ENCODE measurements at regions not wholly inside any gene's neighbourhood (a gene's known extent, or its start where the extent isn't known, plus 50 kb on each side); places are given as distances from the start of the nearest gene placed in this dataset.
A peak's percentile ranks its signal among the peaks of the same experiment; 100 is the strongest.

GRCh38 chr6:44712353-44713111 lies 325.0 kb downstream of the CDC5L start:
- ATAC-seq (no peak), DNase-seq (ENCODE audit: low spot score) (no peak)
- Mint-ChIP-seq H3K4me1 (peaks cover 7% of the 10 kb centered on the region), H3K27ac (no peak overlapping the region), H3K9me3 (peaks cover 8% of the 10 kb centered on the region), H3K27me3 (ENCODE audit: low read depth) (no peaks in the 10 kb centered on the region; the same call in 1 of the 2 replicates), H3K36me3 (no peaks in the 10 kb centered on the region), H3K4me3 (no peak overlapping the region)
- ChIA-PET CTCF (no interaction called here), POLR2A (no interaction called here)
- 0 out of 2 replicates have a peak, but pooled peaks have one; percentile 13 for TF ChIP-seq ZNF263 (CRISPR knock-in tag; IDR thresholded peaks at IDR 0.05; ENCODE audit: low read depth)
- TF ChIP-seq ZNF219 (CRISPR knock-in tag; IDR thresholded peaks at IDR 0.05; ENCODE audit: borderline replicate concordance): no peak

DNA sequence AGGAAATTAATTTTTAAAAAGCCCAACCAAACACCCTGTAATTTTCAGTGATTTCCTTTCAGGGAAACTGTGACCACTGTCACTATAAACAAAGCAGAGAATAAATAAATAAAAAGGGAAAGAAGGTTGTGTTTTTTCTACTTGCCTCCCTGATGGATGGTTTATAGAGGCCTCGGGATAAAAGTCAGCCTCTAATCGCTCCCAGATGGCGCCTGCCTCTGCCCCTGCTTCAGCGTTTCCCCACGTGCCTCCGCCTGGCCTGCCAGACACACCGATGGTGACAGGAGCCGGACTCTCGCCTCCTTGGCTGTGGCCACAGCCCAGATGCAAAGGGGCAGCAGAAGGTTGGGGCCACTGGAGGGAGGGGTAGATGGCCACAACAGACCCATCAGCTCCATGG lies 327.7 kb downstream of the CDC5L start:
- peaks cover 7% of the 10 kb centered on the region for H3K4me1 Mint-ChIP-seq
- no peaks in the 10 kb centered on the region for H3K36me3 Mint-ChIP-seq
- ATAC-seq: no peak
- ChIA-PET CTCF (interaction anchor here (1.1 kb wide), 1 partner anchor 76 kb away, joined by 3 read pairs; no protein-coding TSS in a partner anchor), POLR2A (no interaction called here)
- H3K27me3 Mint-ChIP-seq (ENCODE audit: low read depth): peaks cover 2% of the 10 kb centered on the region; the same call in 1 of the 2 replicates
- TF ChIP-seq JUN (CRISPR knock-in tag; IDR thresholded peaks at IDR 0.05): no peak
- no peak for TF ChIP-seq EMX1 (CRISPR knock-in tag; IDR thresholded peaks at IDR 0.05)
- TF ChIP-seq ZNF317 (CRISPR knock-in tag; IDR thresholded peaks at IDR 0.05; ENCODE audit: borderline replicate concordance, low read depth): no peak
- TF ChIP-seq, protein P1, sequence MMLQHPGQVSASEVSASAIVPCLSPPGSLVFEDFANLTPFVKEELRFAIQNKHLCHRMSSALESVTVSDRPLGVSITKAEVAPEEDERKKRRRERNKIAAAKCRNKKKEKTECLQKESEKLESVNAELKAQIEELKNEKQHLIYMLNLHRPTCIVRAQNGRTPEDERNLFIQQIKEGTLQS (CRISPR knock-in tag; conservative IDR thresholded peaks at IDR 0.05): no peak
- TF ChIP-seq NFYB (CRISPR knock-in tag; conservative IDR thresholded peaks at IDR 0.05; ENCODE audit: low read depth): no peak
- TF ChIP-seq ETV6 (CRISPR knock-in tag; IDR thresholded peaks at IDR 0.05): no peak
- TF ChIP-seq ZBTB43 (CRISPR knock-in tag; IDR thresholded peaks at IDR 0.05): no peak
- TF ChIP-seq MLX (CRISPR knock-in tag; IDR thresholded peaks at IDR 0.05): no peak
- TF ChIP-seq, protein P2, sequence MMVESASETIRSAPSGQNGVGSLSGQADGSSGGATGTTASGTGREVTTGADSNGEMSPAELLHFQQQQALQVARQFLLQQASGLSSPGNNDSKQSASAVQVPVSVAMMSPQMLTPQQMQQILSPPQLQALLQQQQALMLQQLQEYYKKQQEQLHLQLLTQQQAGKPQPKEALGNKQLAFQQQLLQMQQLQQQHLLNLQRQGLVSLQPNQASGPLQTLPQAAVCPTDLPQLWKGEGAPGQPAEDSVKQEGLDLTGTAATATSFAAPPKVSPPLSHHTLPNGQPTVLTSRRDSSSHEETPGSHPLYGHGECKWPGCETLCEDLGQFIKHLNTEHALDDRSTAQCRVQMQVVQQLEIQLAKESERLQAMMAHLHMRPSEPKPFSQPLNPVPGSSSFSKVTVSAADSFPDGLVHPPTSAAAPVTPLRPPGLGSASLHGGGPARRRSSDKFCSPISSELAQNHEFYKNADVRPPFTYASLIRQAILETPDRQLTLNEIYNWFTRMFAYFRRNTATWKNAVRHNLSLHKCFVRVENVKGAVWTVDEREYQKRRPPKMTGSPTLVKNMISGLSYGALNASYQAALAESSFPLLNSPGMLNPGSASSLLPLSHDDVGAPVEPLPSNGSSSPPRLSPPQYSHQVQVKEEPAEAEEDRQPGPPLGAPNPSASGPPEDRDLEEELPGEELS (CRISPR knock-in tag; IDR thresholded peaks at IDR 0.05): no peak
- no peak for TF ChIP-seq ZNF263 (CRISPR knock-in tag; IDR thresholded peaks at IDR 0.05; ENCODE audit: low read depth)
- no peak for TF ChIP-seq FOXP1 (CRISPR knock-in tag; IDR thresholded peaks at IDR 0.05; ENCODE audit: borderline replicate concordance)
- no peak for TF ChIP-seq CREB1 (CRISPR knock-in tag; IDR thresholded peaks at IDR 0.05)
- no peak for TF ChIP-seq ESRRA (CRISPR knock-in tag; IDR thresholded peaks at IDR 0.05; ENCODE audit: borderline replicate concordance)
- TF ChIP-seq ZNF219 (CRISPR knock-in tag; IDR thresholded peaks at IDR 0.05; ENCODE audit: borderline replicate concordance): no peak
- no peak for TF ChIP-seq OVOL2 (CRISPR knock-in tag; IDR thresholded peaks at IDR 0.05; ENCODE audit: borderline replicate concordance)
- TF ChIP-seq SMAD3 (CRISPR knock-in tag; IDR thresholded peaks at IDR 0.05; ENCODE audit: borderline replicate concordance): no peak
- TF ChIP-seq, protein P3, sequence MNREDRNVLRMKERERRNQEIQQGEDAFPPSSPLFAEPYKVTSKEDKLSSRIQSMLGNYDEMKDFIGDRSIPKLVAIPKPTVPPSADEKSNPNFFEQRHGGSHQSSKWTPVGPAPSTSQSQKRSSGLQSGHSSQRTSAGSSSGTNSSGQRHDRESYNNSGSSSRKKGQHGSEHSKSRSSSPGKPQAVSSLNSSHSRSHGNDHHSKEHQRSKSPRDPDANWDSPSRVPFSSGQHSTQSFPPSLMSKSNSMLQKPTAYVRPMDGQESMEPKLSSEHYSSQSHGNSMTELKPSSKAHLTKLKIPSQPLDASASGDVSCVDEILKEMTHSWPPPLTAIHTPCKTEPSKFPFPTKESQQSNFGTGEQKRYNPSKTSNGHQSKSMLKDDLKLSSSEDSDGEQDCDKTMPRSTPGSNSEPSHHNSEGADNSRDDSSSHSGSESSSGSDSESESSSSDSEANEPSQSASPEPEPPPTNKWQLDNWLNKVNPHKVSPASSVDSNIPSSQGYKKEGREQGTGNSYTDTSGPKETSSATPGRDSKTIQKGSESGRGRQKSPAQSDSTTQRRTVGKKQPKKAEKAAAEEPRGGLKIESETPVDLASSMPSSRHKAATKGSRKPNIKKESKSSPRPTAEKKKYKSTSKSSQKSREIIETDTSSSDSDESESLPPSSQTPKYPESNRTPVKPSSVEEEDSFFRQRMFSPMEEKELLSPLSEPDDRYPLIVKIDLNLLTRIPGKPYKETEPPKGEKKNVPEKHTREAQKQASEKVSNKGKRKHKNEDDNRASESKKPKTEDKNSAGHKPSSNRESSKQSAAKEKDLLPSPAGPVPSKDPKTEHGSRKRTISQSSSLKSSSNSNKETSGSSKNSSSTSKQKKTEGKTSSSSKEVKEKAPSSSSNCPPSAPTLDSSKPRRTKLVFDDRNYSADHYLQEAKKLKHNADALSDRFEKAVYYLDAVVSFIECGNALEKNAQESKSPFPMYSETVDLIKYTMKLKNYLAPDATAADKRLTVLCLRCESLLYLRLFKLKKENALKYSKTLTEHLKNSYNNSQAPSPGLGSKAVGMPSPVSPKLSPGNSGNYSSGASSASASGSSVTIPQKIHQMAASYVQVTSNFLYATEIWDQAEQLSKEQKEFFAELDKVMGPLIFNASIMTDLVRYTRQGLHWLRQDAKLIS (CRISPR knock-in tag; IDR thresholded peaks at IDR 0.05; ENCODE audit: borderline replicate concordance): no peak
- H3K4me3 Mint-ChIP-seq: no peak overlapping the region
- no peaks in the 10 kb centered on the region for H3K9me3 Mint-ChIP-seq
- DNase-seq (ENCODE audit: low spot score): no peak
- H3K27ac Mint-ChIP-seq: no peak overlapping the region
